ENCODE measurements at regions not wholly inside any gene's neighbourhood (a gene's known extent, or its start where the extent isn't known, plus 50 kb on each side); places are given as distances from the start of the nearest gene placed in this dataset.

DNA sequence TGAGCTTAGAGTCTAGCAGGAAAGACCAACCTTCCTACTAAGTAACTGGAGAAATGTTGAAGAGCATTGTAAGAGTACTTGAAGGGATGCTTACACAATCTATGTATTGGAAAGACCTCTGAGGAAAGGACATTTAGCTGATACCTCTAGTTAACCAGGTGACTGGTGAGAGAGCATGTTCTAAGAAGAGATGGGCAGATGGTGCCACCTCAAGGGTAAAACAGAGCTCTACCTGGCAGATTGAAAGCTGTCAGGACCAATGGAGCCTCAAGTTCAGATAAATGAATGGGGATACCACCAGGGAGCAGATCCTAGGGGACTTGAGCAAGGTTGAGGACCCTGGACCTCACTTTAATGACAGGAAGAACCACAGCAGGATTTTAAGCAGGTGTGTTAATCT lies 196.4 kb downstream of the QDPR start:
- ATAC-seq (peak; percentile 22), DNase-seq (no peak)
- Histone ChIP-seq H3K4me3 (no peak overlapping the region), H3K27me3 (no peaks in the 10 kb centered on the region), H3K4me1 (no peaks in the 10 kb centered on the region), H3K27ac (no peak overlapping the region), H3K9me3 (no peaks in the 10 kb centered on the region), H3K36me3 (no peaks in the 10 kb centered on the region)
- TF ChIP-seq, protein P1, sequence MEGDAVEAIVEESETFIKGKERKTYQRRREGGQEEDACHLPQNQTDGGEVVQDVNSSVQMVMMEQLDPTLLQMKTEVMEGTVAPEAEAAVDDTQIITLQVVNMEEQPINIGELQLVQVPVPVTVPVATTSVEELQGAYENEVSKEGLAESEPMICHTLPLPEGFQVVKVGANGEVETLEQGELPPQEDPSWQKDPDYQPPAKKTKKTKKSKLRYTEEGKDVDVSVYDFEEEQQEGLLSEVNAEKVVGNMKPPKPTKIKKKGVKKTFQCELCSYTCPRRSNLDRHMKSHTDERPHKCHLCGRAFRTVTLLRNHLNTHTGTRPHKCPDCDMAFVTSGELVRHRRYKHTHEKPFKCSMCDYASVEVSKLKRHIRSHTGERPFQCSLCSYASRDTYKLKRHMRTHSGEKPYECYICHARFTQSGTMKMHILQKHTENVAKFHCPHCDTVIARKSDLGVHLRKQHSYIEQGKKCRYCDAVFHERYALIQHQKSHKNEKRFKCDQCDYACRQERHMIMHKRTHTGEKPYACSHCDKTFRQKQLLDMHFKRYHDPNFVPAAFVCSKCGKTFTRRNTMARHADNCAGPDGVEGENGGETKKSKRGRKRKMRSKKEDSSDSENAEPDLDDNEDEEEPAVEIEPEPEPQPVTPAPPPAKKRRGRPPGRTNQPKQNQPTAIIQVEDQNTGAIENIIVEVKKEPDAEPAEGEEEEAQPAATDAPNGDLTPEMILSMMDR (IDR thresholded peaks at IDR 0.05) = no peak
- intact Hi-C loops (cut with DNase I) = no loop called here

DNA sequence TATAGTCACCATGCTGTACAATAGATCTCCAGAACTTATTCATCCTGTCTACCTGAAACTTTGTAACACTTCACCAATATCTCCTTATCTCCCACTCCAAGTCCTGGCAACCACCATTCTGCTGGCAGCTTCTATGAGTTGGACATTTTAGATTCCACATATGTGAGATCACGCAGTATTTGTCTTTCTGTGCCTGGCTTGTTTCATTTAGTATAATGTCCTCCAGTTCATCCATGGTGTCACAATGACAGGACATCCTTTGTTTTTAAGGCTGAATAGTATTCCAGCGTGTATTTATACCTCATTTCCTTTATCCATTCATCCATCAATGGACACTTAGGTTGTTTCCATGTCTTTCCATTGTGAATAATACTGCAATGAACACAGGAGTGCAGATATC lies 198.7 kb downstream of the QDPR start:
- Histone ChIP-seq H3K9me3 (no peaks in the 10 kb centered on the region), H3K36me3 (no peaks in the 10 kb centered on the region), H3K27ac (no peak overlapping the region), H3K27me3 (no peaks in the 10 kb centered on the region), H3K4me3 (no peak overlapping the region), H3K4me1 (no peaks in the 10 kb centered on the region)
- TF ChIP-seq, protein P1 (IDR thresholded peaks at IDR 0.05) = no peak
- DNase-seq = no peak
- intact Hi-C loops (cut with DNase I) = no loop called here
- ATAC-seq = no peak

DNA sequence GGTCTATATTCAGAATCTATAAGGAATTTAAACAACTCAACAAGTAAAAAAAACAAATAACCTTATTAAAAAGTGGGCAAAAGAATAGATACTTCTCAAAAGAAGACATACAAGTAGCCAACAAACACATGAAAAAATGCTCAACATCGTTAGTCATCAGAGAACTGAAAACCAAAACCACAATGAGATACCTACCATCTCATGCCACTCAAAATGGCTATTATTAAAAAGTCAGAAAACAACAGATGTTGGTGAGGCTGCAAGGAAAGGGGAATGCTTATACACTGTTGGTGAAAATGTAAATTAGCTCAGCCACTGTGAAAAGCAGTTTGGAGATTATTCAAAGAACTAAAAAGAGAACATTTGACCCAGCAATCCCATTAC lies 201.6 kb downstream of the QDPR start:
- no peaks in the 10 kb centered on the region for H3K4me1 ChIP-seq
- TF ChIP-seq, protein P1 (IDR thresholded peaks at IDR 0.05) = no peak
- H3K27ac ChIP-seq = no peak overlapping the region
- H3K27me3 ChIP-seq = no peaks in the 10 kb centered on the region
- no peaks in the 10 kb centered on the region for H3K36me3 ChIP-seq
- peaks cover 0 to 3% of the 10 kb centered on the region in 2 donors for H3K9me3 ChIP-seq
- ATAC-seq (no peak), DNase-seq (no peak)
- H3K4me3 ChIP-seq = no peak overlapping the region
- intact Hi-C loops (cut with DNase I) = no loop called here

DNA sequence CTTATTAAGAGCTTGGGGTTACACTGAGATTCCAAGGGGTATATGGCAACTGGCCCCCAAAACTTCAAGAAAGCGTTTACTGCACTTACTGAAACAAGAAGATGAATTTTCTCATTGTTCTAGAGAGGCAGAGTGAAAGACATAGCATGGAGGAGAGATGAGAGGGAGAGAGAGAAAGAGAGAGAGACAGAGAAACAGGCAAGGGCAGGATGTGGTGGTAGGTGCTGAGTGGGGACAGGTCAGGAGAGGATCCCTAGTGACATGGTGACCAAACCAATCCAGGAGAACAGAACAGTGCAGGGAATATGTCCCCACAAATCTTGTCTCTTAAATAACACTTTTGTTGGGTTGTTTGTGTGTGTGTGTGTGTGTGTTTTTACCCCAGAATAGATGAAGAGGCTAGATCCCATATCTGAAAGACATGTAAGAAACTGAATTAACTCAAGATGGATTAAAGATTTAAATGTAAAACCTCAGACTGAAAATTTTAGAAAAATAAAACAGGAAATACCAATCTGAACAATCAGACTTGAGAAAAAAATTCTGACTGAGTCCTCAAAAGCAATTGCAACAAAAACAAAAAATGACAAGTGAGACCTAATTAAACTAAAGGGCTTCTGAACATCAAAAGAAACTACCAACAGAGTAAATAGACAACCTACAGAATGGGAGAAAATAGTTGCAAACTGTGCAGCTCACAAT lies 202.2 kb downstream of the QDPR start:
- DNase-seq (no peak), ATAC-seq (no peak)
- Histone ChIP-seq H3K4me3 (no peak overlapping the region), H3K4me1 (no peaks in the 10 kb centered on the region), H3K27me3 (no peaks in the 10 kb centered on the region), H3K9me3 (peaks cover 0 to 3% of the 10 kb centered on the region in 2 donors), H3K27ac (no peak overlapping the region), H3K36me3 (no peaks in the 10 kb centered on the region)
- intact Hi-C loops (cut with DNase I) = no loop called here
- TF ChIP-seq, protein P1 (IDR thresholded peaks at IDR 0.05) = no peak

DNA sequence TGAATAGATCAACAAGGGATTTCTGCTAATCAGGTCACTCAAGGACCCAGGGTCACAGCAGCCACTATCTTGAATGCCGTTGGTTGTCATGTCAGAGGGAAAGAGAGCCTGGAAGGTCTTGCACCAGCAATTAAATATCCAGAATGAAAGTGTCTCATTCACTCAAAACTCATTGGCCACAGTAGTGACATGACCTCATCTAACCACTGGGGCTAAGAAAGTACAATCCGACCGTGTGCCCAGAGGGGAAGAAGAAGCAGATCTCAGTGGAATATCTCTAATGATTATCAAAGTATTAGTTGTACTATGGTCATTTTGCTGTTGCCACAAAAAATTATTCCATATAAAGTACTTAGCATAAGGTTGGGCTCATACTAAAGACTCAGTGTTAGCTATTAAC lies 210.0 kb downstream of the QDPR start:
- DNase-seq (no peak), ATAC-seq (no peak)
- TF ChIP-seq, protein P1 (IDR thresholded peaks at IDR 0.05) = no peak
- H3K4me3 ChIP-seq = no peak overlapping the region
- no peaks in the 10 kb centered on the region for H3K9me3 ChIP-seq
- H3K27me3 ChIP-seq = no peaks in the 10 kb centered on the region
- intact Hi-C loops (cut with DNase I) = no loop called here
- no peaks in the 10 kb centered on the region for H3K4me1 ChIP-seq
- no peak overlapping the region for H3K27ac ChIP-seq
- H3K36me3 ChIP-seq = no peaks in the 10 kb centered on the region
